Smooth muscle cell (in vitro differentiated cells): ENCODE measurements at regions not wholly inside any gene's neighbourhood (a gene's known extent, or its start where the extent isn't known, plus 50 kb on each side); places are given as distances from the start of the nearest gene placed in this dataset.

Source experiments
- DNase-seq: peaks from one replicate; lab custom pipeline; 2025; ENCODE audit not compliant: unreplicated experiment; lab: John Stamatoyannopoulos, UW
- H2AFZ ChIP-seq: fragments of 200-600 bp; sonication (generic); 2 replicates; pipeline ENCODE4 v1.6.0; 2016; ENCODE audit warnings: antibody characterized with exemption, low read depth, mild to moderate bottlenecking
- H3F3A ChIP-seq: fragments of 200-600 bp; sonication (generic); 2 replicates; pipeline ENCODE4 v1.6.0; 2017; ENCODE audit warnings: antibody characterized with exemption, low read depth
- H3K27ac ChIP-seq: fragments of 200-600 bp; sonication (generic); 2 replicates; pipeline ENCODE4 v1.5.1; 2016; ENCODE audit warnings: low read depth, mild to moderate bottlenecking
- H3K27me3 ChIP-seq: fragments of 200-600 bp; sonication (generic); 2 replicates; pipeline ENCODE4 v1.6.1; 2016; ENCODE audit warnings: low read depth, mild to moderate bottlenecking
- H3K36me3 ChIP-seq: fragments of 200-600 bp; sonication (generic); 2 replicates; pipeline ENCODE4 v1.5.1; 2016; ENCODE audit warnings: low read depth
- H3K4me1 ChIP-seq: fragments of 200-600 bp; sonication (generic); 2 replicates; pipeline ENCODE4 v1.5.1; 2016; ENCODE audit warnings: low read depth
- H3K4me2 ChIP-seq: fragments of 200-600 bp; sonication (generic); 2 replicates; pipeline ENCODE4 v1.6.0; 2016; ENCODE audit warnings: mild to moderate bottlenecking
- H3K4me3 ChIP-seq: fragments of 200-600 bp; sonication (generic); 2 replicates; pipeline ENCODE4 v1.5.1; 2016; ENCODE audit warnings: mild to moderate bottlenecking
- H3K79me2 ChIP-seq: fragments of 200-600 bp; sonication (generic); 2 replicates; pipeline ENCODE4 v1.6.0; 2016; ENCODE audit warnings: low read depth, mild to moderate bottlenecking
- H3K9ac ChIP-seq: fragments of 200-600 bp; sonication (generic); 2 replicates; pipeline ENCODE4 v1.6.0; 2016; ENCODE audit warnings: low read depth
- H3K9me3 ChIP-seq: fragments of 200-600 bp; sonication (generic); replicated peaks from 2 replicates; pipeline ENCODE4 v1.5.1; 2016; ENCODE audit warnings: low read depth
- H4K20me1 ChIP-seq: fragments of 200-600 bp; sonication (generic); 2 replicates; pipeline ENCODE4 v1.6.0; 2016; ENCODE audit warnings: low read depth
- CTCF ChIP-seq: fragments of 200-600 bp; sonication (generic); IDR thresholded peaks from 2 replicates; pipeline ENCODE4 v1.5.1; 2017; ENCODE audit warnings: borderline replicate concordance, mild to moderate bottlenecking, antibody characterized with exemption; ENCODE audit not compliant: insufficient read depth, poor library complexity, severe bottlenecking
- WGBS: methylation state at CpG from one replicate; pipeline ENCODE4 v1.1.7; 2016; ENCODE audit warnings: low lambda C conversion rate; 5-methylcytosine and 5-hydroxymethylcytosine counted together

GRCh38 chr5:118723021-118723338 is 265.4 kb downstream of the DTWD2 start:
- no peaks in the 10 kb centered on the region for H3K4me1 ChIP-seq
- no peak overlapping the region for H3K27ac ChIP-seq
- H3F3A ChIP-seq: no peaks in the 10 kb centered on the region
- TF ChIP-seq CTCF: no peak
- no peaks in the 10 kb centered on the region for H3K79me2 ChIP-seq
- no peak overlapping the region for H3K4me2 ChIP-seq
- no peaks in the 10 kb centered on the region for H3K36me3 ChIP-seq
- H2AFZ ChIP-seq: no peak overlapping the region
- no peak overlapping the region for H3K9ac ChIP-seq
- no peak overlapping the region for H3K4me3 ChIP-seq
- H4K20me1 ChIP-seq: no peaks in the 10 kb centered on the region
- H3K27me3 ChIP-seq: no peaks in the 10 kb centered on the region
- H3K9me3 ChIP-seq: no peaks in the 10 kb centered on the region
- DNase-seq: no peak

- TF ChIP-seq CTCF: no peak
- H3K4me2 ChIP-seq: no peak overlapping the region
- 81% methylated on average over 7 of the region's 7 CpGs for WGBS
- H2AFZ ChIP-seq: no peak overlapping the region
- H3K9ac ChIP-seq: no peak overlapping the region
- H3K4me1 ChIP-seq: no peaks in the 10 kb centered on the region
- no peaks in the 10 kb centered on the region for H3F3A ChIP-seq
- H3K27me3 ChIP-seq: no peaks in the 10 kb centered on the region
- no peaks in the 10 kb centered on the region for H3K36me3 ChIP-seq
- no peak overlapping the region for H3K27ac ChIP-seq
- DNase-seq: no peak
- no peaks in the 10 kb centered on the region for H3K79me2 ChIP-seq
- no peaks in the 10 kb centered on the region for H3K9me3 ChIP-seq
- no peak overlapping the region for H3K4me3 ChIP-seq
- H4K20me1 ChIP-seq: no peaks in the 10 kb centered on the region
Observed at GRCh38 chr5:118722122-118723020, 266.0 kb downstream of the DTWD2 start.

- no peaks in the 10 kb centered on the region for H3F3A ChIP-seq
- no peaks in the 10 kb centered on the region for H4K20me1 ChIP-seq
- DNase-seq: no peak
- no peaks in the 10 kb centered on the region for H3K9me3 ChIP-seq
- no peaks in the 10 kb centered on the region for H3K79me2 ChIP-seq
- H3K4me3 ChIP-seq: no peak overlapping the region
- H3K27me3 ChIP-seq: no peaks in the 10 kb centered on the region
- H3K4me2 ChIP-seq: no peak overlapping the region
- H3K36me3 ChIP-seq: no peaks in the 10 kb centered on the region
- WGBS: 89% methylated on average over 1 of the region's 1 CpG
- no peak overlapping the region for H3K27ac ChIP-seq
- no peak overlapping the region for H3K9ac ChIP-seq
- no peaks in the 10 kb centered on the region for H3K4me1 ChIP-seq
- no peak for TF ChIP-seq CTCF
- no peak overlapping the region for H2AFZ ChIP-seq
Observed at GRCh38 chr5:118711727-118712126, 276.6 kb downstream of the DTWD2 start.
